Fibroblast of lung (primary cell): ENCODE measurements at regions not wholly inside any gene's neighbourhood (a gene's known extent, or its start where the extent isn't known, plus 50 kb on each side); places are given as distances from the start of the nearest gene placed in this dataset.

ENCODE experiments used
- DNase-seq, 2 donors: peaks; one replicate each; pipeline versions ENCODE4 v3.0.0 to v3.0.0-alpha.2; 2010; ENCODE audit warnings: low read depth in 2 of 2
- H2AFZ ChIP-seq: 2 replicates; pipeline ENCODE4 v1.5.1; 2012; ENCODE audit warnings: low read length, control low read depth, inconsistent platforms
- H3K27ac ChIP-seq: 2 replicates; pipeline ENCODE4 v1.5.1; 2011; ENCODE audit warnings: low read length, control low read depth; ENCODE audit not compliant: insufficient read depth
- H3K27me3 ChIP-seq: 2 replicates; pipeline ENCODE4 v1.5.1; 2011; ENCODE audit warnings: mild to moderate bottlenecking, low read length; ENCODE audit not compliant: control insufficient read depth, insufficient read depth
- H3K36me3 ChIP-seq: 2 replicates; pipeline ENCODE4 v1.5.1; 2011; ENCODE audit warnings: low read length; ENCODE audit not compliant: control insufficient read depth, insufficient read depth
- H3K4me1 ChIP-seq: 2 replicates; pipeline ENCODE4 v1.5.1; 2011; ENCODE audit warnings: low read length; ENCODE audit not compliant: control insufficient read depth, insufficient read depth; ENCODE audit errors: extremely low read depth
- H3K4me2 ChIP-seq: 2 replicates; pipeline ENCODE4 v1.5.1; 2011; ENCODE audit warnings: low read length, control low read depth; ENCODE audit not compliant: insufficient read depth; ENCODE audit errors: extremely low read depth
- H3K4me3 ChIP-seq, 4 experiments: fragments of 200-600 bp in 1 of 4; sonication (generic) in 1 of 4; replicated peaks in 1 of 4; 2 replicates each; pipeline ENCODE4 v1.5.1; 2011 to 2016; ENCODE audit warnings: low read length in 4 of 4, low read depth in 3 of 4, mild to moderate bottlenecking in 3 of 4, control low read depth in 2 of 4, inconsistent platforms in 1 of 4, mixed read lengths in 1 of 4; ENCODE audit not compliant: insufficient read depth in 1 of 4; ENCODE audit errors: control extremely low read depth in 1 of 4
- H3K79me2 ChIP-seq: 2 replicates; pipeline ENCODE4 v1.5.1; 2012; ENCODE audit warnings: mild to moderate bottlenecking, low read length, inconsistent platforms; ENCODE audit not compliant: control insufficient read depth, insufficient read depth
- H3K9ac ChIP-seq: 2 replicates; pipeline ENCODE4 v1.5.1; 2011; ENCODE audit warnings: mild to moderate bottlenecking, low read length, control low read depth; ENCODE audit not compliant: insufficient read depth
- H3K9me3 ChIP-seq: 2 replicates; pipeline ENCODE4 v1.5.1; 2012; ENCODE audit warnings: low read depth, low read length; ENCODE audit not compliant: control insufficient read depth, insufficient read depth
- H4K20me1 ChIP-seq: 2 replicates; pipeline ENCODE4 v1.5.1; 2011; ENCODE audit warnings: low read length; ENCODE audit not compliant: control insufficient read depth, insufficient read depth; ENCODE audit errors: extremely low read depth
- CTCF ChIP-seq, 2 donors: IDR thresholded peaks in 1 of 2; conservative IDR thresholded peaks in 1 of 2; 1 replicate in 1 of 2; 2 replicates in 1 of 2; pipeline ENCODE4 v1.5.1; 2011 to 2012; ENCODE audit warnings: low read length in 2 of 2, control low read depth in 1 of 2, inconsistent platforms in 1 of 2, low read depth in 1 of 2, mild to moderate bottlenecking in 1 of 2
- EZH2 ChIP-seq: IDR thresholded peaks from 2 replicates; pipeline ENCODE4 v1.5.1; 2012; ENCODE audit warnings: low read length, control low read depth, mild to moderate bottlenecking; ENCODE audit errors: missing control alignments

- Histone ChIP-seq H3K36me3 (no peaks in the 10 kb centered on the region), H2AFZ (no peak overlapping the region)
These were observed 947.7 kb downstream of the TUSC7 start for GRCh38 chr3:117657278-117657677.

GRCh38 chr3:117660941-117661817 lies 951.6 kb downstream of the TUSC7 start:
- peak; percentile 70 to 92 for DNase-seq
- Histone ChIP-seq H4K20me1 (no peaks in the 10 kb centered on the region), H3K36me3 (no peaks in the 10 kb centered on the region), H3K9me3 (no peaks in the 10 kb centered on the region), H3K27ac (peak overlapping the region; percentile 65), H3K79me2 (no peaks in the 10 kb centered on the region), H3K4me2 (peak overlapping the region; percentile 80), H3K27me3 (no peaks in the 10 kb centered on the region), H3K4me3 (no peak overlapping the region), H3K4me1 (peaks cover 3% of the 10 kb centered on the region), H2AFZ (peak overlapping the region; percentile 59), H3K9ac (no peak overlapping the region)
- TF ChIP-seq EZH2, result no peak
- no peak for TF ChIP-seq CTCF (conservative IDR thresholded peaks at IDR 0.05 in 1 of 2, IDR thresholded peaks at IDR 0.05 in 1 of 2; ENCODE audit: low read depth in 1 of 2, low read length in 2 of 2)

More at GRCh38 chr3:117657278-117657677, 947.7 kb downstream of the TUSC7 start:
- Histone ChIP-seq H3K9ac (no peak overlapping the region), H3K79me2 (no peaks in the 10 kb centered on the region), H3K27me3 (no peaks in the 10 kb centered on the region), H3K4me3 (no peak overlapping the region), H3K4me2 (no peak overlapping the region), H3K27ac (no peak overlapping the region), H4K20me1 (no peaks in the 10 kb centered on the region), H3K4me1 (peaks cover 3% of the 10 kb centered on the region), H3K9me3 (no peaks in the 10 kb centered on the region)
- TF ChIP-seq EZH2 (no peak), CTCF (conservative IDR thresholded peaks at IDR 0.05 in 1 of 2, IDR thresholded peaks at IDR 0.05 in 1 of 2; ENCODE audit: low read depth in 1 of 2, low read length in 2 of 2) (no peak)
- no peak for DNase-seq

GRCh38 chr3:117661818-117662095 lies 952.2 kb downstream of the TUSC7 start:
- Histone ChIP-seq H3K79me2 (no peaks in the 10 kb centered on the region), H3K4me3 (no peak overlapping the region), H3K4me2 (peak overlapping the region; percentile 80), H3K27ac (peak overlapping the region; percentile 65), H3K27me3 (no peaks in the 10 kb centered on the region), H4K20me1 (no peaks in the 10 kb centered on the region), H3K36me3 (no peaks in the 10 kb centered on the region), H3K4me1 (peaks cover 3% of the 10 kb centered on the region), H2AFZ (peak overlapping the region; percentile 59), H3K9ac (no peak overlapping the region), H3K9me3 (no peaks in the 10 kb centered on the region)
- TF ChIP-seq EZH2 (no peak), CTCF (conservative IDR thresholded peaks at IDR 0.05 in 1 of 2, IDR thresholded peaks at IDR 0.05 in 1 of 2; ENCODE audit: low read depth in 1 of 2, low read length in 2 of 2) (no peak)
- DNase-seq, result no peak
